ENCODE measurements at regions not wholly inside any gene's neighbourhood (a gene's known extent, or its start where the extent isn't known, plus 50 kb on each side); places are given as distances from the start of the nearest gene placed in this dataset.

DNA sequence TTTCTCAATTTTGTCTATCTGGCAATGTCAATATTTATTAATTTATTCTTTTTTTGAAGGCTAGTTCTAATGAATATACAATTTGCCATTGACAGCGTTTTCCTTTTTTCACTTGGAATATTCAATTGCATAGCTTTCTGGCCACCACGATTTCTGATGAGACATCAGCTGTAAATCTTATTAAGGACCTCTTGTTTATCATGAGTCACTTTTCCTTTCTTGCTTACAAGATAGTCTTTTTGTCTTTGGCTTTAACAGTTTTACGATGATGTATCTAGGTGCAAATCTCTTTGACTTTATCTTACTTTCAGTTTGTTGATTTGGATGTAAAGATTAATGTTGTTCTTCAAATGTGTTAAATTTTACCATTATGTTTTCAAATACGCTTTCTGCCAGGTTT lies 991.6 kb upstream of the SLC10A2 start:
- TF ChIP-seq, protein P1, sequence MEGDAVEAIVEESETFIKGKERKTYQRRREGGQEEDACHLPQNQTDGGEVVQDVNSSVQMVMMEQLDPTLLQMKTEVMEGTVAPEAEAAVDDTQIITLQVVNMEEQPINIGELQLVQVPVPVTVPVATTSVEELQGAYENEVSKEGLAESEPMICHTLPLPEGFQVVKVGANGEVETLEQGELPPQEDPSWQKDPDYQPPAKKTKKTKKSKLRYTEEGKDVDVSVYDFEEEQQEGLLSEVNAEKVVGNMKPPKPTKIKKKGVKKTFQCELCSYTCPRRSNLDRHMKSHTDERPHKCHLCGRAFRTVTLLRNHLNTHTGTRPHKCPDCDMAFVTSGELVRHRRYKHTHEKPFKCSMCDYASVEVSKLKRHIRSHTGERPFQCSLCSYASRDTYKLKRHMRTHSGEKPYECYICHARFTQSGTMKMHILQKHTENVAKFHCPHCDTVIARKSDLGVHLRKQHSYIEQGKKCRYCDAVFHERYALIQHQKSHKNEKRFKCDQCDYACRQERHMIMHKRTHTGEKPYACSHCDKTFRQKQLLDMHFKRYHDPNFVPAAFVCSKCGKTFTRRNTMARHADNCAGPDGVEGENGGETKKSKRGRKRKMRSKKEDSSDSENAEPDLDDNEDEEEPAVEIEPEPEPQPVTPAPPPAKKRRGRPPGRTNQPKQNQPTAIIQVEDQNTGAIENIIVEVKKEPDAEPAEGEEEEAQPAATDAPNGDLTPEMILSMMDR (conservative IDR thresholded peaks at IDR 0.05; ENCODE audit: low read length): no peak
- no peak for TF ChIP-seq EZH2phosphoT487 (IDR thresholded peaks at IDR 0.05; ENCODE audit: borderline replicate concordance, low read depth, low read length)

All from OCI-LY7 (cell line).